ENCODE measurements at regions not wholly inside any gene's neighbourhood (a gene's known extent, or its start where the extent isn't known, plus 50 kb on each side); places are given as distances from the start of the nearest gene placed in this dataset.

GRCh38 chr3:20657560-20657959 is 471.6 kb upstream of the SGO1 start:
- H3K4me3 ChIP-seq (ENCODE audit: low read depth, low read length), result no peak overlapping the region
- TF ChIP-seq CTCF (conservative IDR thresholded peaks at IDR 0.05; ENCODE audit: low read depth, low read length), result no peak
- no peak for DNase-seq (ENCODE audit: low read depth)

GRCh38 chr3:20652231-20652986 is 466.4 kb upstream of the SGO1 start:
- H3K4me3 ChIP-seq (ENCODE audit: low read depth, low read length), result no peak overlapping the region
- no peak for DNase-seq (ENCODE audit: low read depth)
- TF ChIP-seq CTCF (conservative IDR thresholded peaks at IDR 0.05; ENCODE audit: low read depth, low read length), result no peak

- DNase-seq (ENCODE audit: low read depth), result no peak
- TF ChIP-seq CTCF (conservative IDR thresholded peaks at IDR 0.05; ENCODE audit: low read depth, low read length), result no peak
- no peak overlapping the region for H3K4me3 ChIP-seq (ENCODE audit: low read depth, low read length)
Measured at GRCh38 chr3:20648921-20649381, 462.9 kb upstream of the SGO1 start.

DNA sequence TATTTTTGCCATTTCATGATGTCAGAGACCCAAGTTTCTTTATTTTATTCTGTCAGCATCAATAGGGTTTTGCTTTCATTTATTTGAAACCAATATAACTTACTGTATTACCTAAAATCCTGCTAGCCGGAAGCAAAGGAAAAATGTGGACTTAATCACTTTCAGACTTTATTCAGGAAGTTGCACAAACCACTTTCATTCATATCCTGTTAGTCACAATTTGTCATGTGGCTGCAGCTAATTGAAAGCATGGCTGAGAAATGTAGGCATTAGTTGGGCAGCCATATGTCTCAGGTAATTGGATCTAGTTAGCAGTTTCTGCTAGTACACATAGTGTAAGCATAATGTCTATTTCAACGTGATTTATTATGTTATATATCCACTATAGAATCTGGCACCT is 462.3 kb upstream of the SGO1 start:
- DNase-seq (ENCODE audit: low read depth), result no peak
- no peak for TF ChIP-seq CTCF (conservative IDR thresholded peaks at IDR 0.05; ENCODE audit: low read depth, low read length)
- H3K4me3 ChIP-seq (ENCODE audit: low read depth, low read length), result no peak overlapping the region

- no peak for TF ChIP-seq CTCF (conservative IDR thresholded peaks at IDR 0.05; ENCODE audit: low read depth, low read length)
- no peak overlapping the region for H3K4me3 ChIP-seq (ENCODE audit: low read depth, low read length)
- no peak for DNase-seq (ENCODE audit: low read depth)
Measured at GRCh38 chr3:20646425-20646824, 460.4 kb upstream of the SGO1 start.

GRCh38 chr3:20645340-20645739 is 459.3 kb upstream of the SGO1 start:
- no peak overlapping the region for H3K4me3 ChIP-seq (ENCODE audit: low read depth, low read length)
- no peak for TF ChIP-seq CTCF (conservative IDR thresholded peaks at IDR 0.05; ENCODE audit: low read depth, low read length)
- DNase-seq (ENCODE audit: low read depth), result no peak

GRCh38 chr3:20637729-20638128 is 451.7 kb upstream of the SGO1 start:
- H3K4me3 ChIP-seq (ENCODE audit: low read depth, low read length), result no peak overlapping the region
- no peak for DNase-seq (ENCODE audit: low read depth)
- no peak for TF ChIP-seq CTCF (conservative IDR thresholded peaks at IDR 0.05; ENCODE audit: low read depth, low read length)

Measured in epithelial cell of proximal tubule (primary cell).